Activated T-cell treated with anti-CD3 and anti-CD28 coated beads for 4 hours (primary cell): ENCODE measurements at regions not wholly inside any gene's neighbourhood (a gene's known extent, or its start where the extent isn't known, plus 50 kb on each side); places are given as distances from the start of the nearest gene placed in this dataset.

ENCODE experiments used
- DNase-seq: peaks from one replicate; pipeline ENCODE4 v3.0.0-alpha.2; 2020

GRCh38 chr2:123211181-123211580, 813.9 kb upstream of the CNTNAP5 start:
- DNase-seq = no peak

- DNase-seq = no peak
Measured at GRCh38 chr2:123245156-123245555, 779.9 kb upstream of the CNTNAP5 start.

- DNase-seq = no peak
Measured at GRCh38 chr2:123258877-123259539, 766.1 kb upstream of the CNTNAP5 start.

- DNase-seq = no peak
Measured at GRCh38 chr2:123262856-123263255, 762.2 kb upstream of the CNTNAP5 start.

GRCh38 chr2:123283431-123283830, 741.7 kb upstream of the CNTNAP5 start:
- no peak for DNase-seq

- no peak for DNase-seq
Measured at GRCh38 chr2:123303731-123304130, 721.4 kb upstream of the CNTNAP5 start.
